Hematopoietic multipotent progenitor cell treated with erythropoietin and hydrocortisone succinate and interleukin-3 and kit ligand, for 8 days (in vitro differentiated cells): ENCODE measurements at regions not wholly inside any gene's neighbourhood (a gene's known extent, or its start where the extent isn't known, plus 50 kb on each side); places are given as distances from the start of the nearest gene placed in this dataset.
"Not testable (repeated sequence)": the region's sequence is repeated elsewhere in the genome, so short reads cannot be mapped to it uniquely, and the experiment has no call there.

ENCODE experiments used
- DNase-seq: peaks from one replicate; pipeline ENCODE4 v3.0.0-alpha.2; 2015

DNA sequence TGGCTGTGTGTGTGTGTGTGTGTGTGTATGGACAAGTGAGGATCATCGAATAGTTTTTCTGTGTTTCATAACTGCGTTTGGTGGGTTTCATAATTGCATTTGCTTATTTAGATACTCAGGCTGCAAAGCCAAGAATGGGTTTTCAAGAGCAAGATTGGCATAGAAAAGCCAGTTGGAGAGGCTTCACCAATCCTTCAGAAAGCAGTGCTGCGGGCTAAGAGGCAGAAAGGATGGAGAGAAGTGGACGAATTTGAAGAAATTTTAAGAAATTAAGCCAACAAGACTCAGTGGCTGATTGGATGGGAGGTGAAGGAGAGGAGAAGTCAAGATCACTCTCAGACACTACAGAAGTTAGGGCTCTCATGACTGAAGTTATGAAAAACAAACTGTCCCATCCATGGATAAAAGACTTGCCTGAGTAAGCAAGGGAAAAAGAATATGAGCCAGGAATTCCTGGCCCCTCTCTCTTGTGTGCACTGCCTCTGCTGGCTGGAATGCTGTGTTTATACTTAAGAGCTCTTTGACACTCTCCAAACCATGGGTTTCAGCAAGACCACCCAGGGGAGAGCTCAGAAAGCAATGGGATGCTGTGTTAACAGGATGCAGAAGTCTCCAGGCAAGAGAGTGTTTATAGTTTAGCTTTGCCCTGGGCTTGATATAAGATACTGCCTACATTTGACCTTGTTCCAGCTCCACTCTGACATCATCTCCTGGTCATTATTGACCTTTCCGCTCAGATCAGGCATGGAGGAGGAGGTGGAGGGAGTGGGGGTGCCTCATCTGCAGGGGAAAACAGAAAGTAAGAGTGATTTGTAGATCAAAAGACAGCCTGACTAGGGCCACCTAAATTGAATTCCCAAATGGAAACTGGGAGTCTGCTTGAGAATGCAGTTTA lies 232.0 kb upstream of the PLXNA2 start:
- no peak for DNase-seq

DNA sequence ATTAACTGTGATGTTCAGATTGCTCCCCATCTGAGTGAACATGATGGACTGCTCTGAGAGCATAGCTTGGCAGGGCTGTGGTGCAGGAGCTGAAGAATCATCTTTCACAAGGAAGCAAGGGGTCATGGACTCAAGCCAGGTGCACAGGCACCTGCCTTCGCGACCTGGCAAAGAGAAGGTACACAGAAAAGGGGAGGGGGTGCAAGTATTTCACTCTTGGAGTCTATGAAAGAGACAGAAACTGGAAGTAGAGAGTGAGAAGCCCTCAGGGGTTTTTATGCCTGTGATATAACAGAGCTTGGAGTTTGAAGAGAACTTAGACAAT lies 232.6 kb upstream of the PLXNA2 start:
- no peak for DNase-seq

- no peak for DNase-seq
Measured at GRCh38 chr1:208479435-208479834, 235.3 kb upstream of the PLXNA2 start.

- DNase-seq, result no peak
Measured at GRCh38 chr1:208485512-208485911, 241.3 kb upstream of the PLXNA2 start.

DNA sequence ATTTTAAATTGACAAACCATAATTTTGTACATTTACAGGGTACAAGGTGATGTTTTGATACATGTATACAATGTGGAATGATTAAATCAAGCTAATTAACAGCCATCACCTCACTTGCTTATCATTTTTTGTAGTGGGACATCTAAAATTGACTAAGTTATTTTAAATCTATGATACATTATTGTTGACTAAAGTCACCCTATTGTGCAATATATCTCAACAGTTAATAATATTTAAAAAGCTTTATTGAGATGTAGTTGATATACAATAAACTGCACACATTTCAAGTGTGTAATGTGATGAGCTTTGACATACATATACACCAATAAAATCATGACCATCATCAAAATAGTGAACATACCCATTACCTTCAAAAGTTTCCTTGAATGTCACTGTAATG lies 242.5 kb upstream of the PLXNA2 start:
- DNase-seq, result no peak

GRCh38 chr1:208488432-208488831 lies 244.2 kb upstream of the PLXNA2 start:
- not testable (repeated sequence) for DNase-seq

DNA sequence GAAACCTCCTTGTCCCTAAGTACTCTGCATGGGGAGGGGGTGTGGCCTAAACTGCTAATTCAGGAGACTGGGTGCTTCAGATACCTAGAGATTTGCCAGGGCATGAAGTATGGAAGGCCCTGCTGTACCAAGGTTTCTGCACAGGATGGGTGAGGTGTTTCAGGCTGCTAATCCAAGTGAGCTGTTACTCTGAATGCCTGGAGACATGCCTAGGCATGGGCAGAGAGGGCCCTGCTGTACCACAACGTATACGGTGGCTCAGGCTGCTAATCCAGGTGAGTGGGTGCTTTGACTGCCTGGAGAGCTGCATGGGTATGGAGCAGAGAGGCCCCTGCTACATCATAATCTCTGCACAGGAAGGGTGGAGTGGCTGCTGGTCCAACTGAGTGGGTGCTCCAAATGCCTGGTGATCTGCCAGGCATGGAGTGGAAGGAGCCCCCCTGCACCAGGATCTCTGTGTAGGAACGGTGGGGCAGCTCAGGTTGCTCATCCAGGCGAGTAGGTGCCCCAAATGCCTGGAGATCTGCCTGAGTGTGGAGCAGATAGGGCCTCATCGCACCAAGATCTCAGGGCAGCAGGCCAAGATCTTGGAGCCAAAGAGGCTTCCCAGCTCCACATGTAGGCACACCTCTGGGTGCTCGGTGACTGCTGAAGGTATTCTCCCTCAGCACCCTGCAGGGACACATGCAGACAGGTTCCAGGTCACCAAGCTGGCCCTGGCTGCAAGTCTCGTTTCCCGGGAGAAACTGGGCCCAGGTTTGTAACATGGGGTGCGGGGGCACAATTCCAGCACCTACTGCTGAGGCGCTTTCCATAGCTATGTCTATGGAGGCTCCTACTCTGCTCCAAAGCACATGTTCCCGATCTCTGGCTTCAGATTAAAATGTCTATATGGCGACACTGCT lies 252.5 kb upstream of the PLXNA2 start:
- no peak for DNase-seq

- no peak for DNase-seq
Measured at GRCh38 chr1:208497866-208498541, 253.8 kb upstream of the PLXNA2 start.

DNA sequence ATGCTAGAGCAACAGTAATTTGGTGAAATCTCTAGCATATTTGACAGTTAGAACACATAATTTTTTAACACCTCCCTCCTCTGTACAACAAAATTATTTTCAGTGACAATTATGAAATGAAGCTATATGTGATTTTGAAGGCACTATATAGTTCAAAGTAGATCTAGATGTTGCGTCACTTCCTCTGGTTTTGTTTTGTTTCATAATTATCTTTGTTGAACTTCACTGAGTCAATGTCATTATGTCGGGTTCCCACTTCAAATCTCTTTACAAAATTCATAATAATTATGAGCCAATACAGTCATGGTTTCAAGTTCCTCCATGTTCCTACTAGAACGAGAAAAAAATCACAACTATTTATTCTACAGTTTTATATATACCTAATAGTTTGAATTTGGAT lies 254.8 kb upstream of the PLXNA2 start:
- DNase-seq, result peak; percentile 1

GRCh38 chr1:208499601-208500000 lies 255.4 kb upstream of the PLXNA2 start:
- no peak for DNase-seq

DNA sequence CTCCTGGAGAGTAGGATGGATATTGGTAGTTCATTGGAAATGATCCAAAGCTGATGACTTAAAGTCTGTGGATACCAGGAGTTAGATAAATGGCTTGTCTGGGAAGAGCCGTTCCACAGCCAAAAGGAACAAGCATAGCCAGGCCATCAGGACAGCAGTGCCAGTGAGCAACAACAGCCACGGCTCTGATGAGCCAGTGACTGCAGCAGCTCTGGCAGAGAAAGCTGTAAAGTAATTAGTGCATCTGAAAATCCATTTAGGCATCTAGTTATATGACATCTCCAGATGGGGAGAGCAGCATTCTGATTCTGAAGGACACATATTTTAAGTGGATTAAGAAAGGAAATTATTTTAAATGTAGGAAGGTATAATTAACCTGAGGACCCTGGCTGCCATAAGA lies 256.2 kb upstream of the PLXNA2 start:
- no peak for DNase-seq

GRCh38 chr1:208501542-208501941 lies 257.4 kb upstream of the PLXNA2 start:
- no peak for DNase-seq

- DNase-seq, result no peak
Measured at GRCh38 chr1:208503787-208504186, 259.6 kb upstream of the PLXNA2 start.

DNA sequence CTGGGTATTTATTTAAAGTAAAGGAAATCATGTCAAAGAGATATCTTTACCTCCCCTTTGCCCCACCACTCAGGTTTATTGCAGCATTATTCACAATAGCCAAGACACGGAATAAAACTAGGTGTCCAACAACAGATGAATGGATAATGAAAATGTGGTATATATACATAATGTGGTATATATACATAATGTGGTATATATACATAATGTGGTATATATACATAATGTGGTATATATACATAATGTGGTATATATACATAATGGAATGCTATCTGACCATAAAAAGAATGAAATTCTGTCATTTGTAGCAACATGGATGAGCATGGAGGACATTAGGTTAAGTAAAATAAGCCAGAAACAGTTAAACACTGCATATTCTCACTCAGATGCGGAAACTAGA lies 262.6 kb upstream of the PLXNA2 start:
- DNase-seq, result no peak

GRCh38 chr1:208509072-208509471 lies 264.9 kb upstream of the PLXNA2 start:
- DNase-seq, result no peak

DNA sequence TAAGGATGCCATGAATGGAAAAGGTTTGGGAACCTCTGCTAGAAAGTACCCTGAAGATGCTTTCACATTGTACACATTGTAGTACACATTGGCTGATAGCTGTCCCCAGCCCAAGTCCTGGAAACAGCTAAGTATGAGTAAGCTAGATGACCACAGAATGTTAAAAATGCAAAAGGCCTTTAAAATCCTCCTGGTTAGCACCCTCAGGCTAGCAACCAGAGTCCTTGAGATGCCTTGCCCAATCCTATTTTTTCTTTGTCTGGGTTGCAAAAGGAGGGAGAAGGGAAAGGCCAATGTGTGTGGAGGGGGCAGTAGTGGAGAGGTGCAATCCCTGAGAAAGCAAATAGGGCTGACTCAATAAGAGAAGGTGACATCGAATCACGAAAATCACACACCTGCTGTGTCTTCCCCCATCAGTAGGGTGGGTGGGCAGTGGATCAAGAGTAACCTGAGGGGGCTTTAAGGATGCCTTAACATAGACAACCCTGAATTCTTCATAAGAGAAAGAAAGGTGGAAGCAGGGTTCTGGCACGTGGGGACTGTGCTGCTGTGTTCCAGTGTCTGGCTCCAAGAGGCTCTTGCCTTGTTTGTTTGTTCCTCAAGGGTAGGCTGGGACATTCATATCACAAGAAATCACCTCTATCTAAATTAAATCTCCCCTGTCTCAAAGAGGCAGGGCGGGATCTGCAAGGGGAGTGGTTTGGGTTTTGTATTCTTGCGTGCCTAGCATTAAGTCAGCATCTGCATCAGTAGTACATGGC lies 266.2 kb upstream of the PLXNA2 start:
- DNase-seq, result no peak

GRCh38 chr1:208511242-208511860 lies 267.2 kb upstream of the PLXNA2 start:
- DNase-seq, result no peak

DNA sequence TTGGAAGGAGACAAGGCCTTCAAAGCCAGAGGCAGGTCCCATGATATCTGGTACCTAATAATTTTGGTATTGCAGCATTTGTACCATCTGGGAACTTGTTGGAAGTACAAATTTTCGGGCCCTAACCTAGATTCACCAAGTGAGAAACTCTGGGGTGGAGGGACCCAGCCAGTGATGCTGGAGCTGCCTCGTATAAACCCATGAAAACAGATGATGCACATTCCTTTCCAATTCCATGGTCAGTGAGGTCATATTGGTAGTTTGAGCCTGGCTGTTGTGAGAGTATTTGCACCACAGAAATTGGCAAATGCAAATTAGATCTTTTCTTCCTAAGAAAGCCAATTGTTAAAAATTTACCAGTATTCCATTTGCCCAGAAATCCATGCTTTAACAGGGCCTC lies 269.6 kb upstream of the PLXNA2 start:
- no peak for DNase-seq

DNA sequence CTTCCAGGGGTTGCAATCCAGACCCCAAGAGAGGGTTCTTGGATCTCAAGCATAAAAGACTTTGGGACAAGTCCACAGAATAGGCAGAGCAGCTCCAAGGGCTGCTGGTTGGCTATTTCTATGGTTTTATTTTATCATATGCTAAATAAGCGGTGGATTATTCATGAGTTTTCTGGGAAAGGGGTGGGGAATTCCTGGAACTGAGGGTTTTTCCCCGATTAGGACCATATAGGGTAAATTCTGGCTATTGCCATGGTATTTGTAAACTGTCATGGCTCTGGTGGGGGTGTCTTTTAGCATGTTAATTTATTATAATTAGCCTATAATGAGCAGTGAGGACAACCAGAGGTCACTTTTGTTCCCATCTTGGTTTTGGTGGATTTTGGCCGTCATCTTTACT lies 270.9 kb upstream of the PLXNA2 start:
- no peak for DNase-seq

DNA sequence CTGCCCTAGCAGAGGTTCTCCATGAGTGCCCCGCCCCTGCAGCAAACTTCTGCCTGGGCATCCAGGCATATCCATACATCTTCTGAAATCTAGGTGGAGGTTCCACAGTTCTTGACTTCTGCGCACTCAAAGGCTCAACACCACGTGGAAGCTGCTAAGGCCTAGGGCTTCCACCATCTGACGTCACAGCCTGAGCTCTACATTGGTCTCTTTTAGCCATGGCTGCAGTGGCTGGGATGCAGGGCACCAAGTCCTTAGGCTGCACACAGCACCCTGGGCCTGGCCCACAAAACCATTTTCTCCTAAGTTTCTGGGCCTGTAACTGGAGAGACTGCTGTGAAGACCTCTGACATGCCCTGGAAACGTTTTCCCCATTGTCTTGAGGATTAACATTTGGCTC lies 272.6 kb upstream of the PLXNA2 start:
- no peak for DNase-seq

GRCh38 chr1:208520438-208521099 lies 276.4 kb upstream of the PLXNA2 start:
- no peak for DNase-seq

- no peak for DNase-seq
Measured at GRCh38 chr1:208521534-208521933, 277.4 kb upstream of the PLXNA2 start.
